Stimulated activated CD8-positive, alpha-beta memory T cell treated with anti-CD3 and anti-CD28 coated beads, Interleukin-7, amount 100 ng/mL, for 48 hours (primary cell): ENCODE measurements at regions not wholly inside any gene's neighbourhood (a gene's known extent, or its start where the extent isn't known, plus 50 kb on each side); places are given as distances from the start of the nearest gene placed in this dataset.

Source experiments
- DNase-seq, 2 donors: peaks; one replicate each; pipeline ENCODE4 v3.0.0-alpha.2; 2020; ENCODE audit warnings: low read depth in 1 of 2; ENCODE audit errors: extremely low read depth in 1 of 2

DNA sequence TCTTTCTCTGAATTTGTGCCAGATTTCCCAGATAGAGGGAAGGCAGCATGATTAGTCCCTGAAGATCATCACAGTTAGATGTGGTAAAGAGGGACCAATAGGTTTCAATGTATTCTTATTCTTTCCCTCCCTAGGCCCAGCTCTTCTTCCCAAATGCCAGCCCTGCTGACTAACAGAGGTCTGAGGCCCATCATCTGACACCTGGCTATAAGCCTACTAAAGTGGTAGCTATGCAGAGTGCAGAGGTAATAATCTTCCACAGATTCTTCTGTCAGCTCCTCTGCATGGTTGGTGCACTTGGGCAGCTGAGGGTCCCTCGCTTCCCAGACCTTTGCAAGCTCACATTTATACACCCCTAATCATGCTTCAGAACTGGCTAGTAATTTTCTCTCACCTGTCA is 63.7 kb upstream of the PZP start:
- DNase-seq = no peak

GRCh38 chr12:9264546-9264945 is 56.4 kb upstream of the PZP start:
- no peak for DNase-seq

- DNase-seq = no peak
These were observed 52.7 kb upstream of the PZP start for GRCh38 chr12:9260931-9261330.

GRCh38 chr12:9258676-9259075 is 50.5 kb upstream of the PZP start:
- no peak for DNase-seq
